Erythroblast (primary cell): ENCODE measurements at regions not wholly inside any gene's neighbourhood (a gene's known extent, or its start where the extent isn't known, plus 50 kb on each side); places are given as distances from the start of the nearest gene placed in this dataset.

Experiments used
- GATA1 ChIP-seq: IDR thresholded peaks from 2 replicates; pipeline ENCODE4 v1.6.1; 2011; ENCODE audit warnings: low read depth, mild to moderate bottlenecking, control low read depth, low read length, moderate library complexity
- POLR2A ChIP-seq: IDR thresholded peaks from 2 replicates; pipeline ENCODE4 v1.6.1; 2011; ENCODE audit warnings: mild to moderate bottlenecking, low read length

- TF ChIP-seq POLR2A (no peak), GATA1 (no peak)
These were observed 90.1 kb downstream of the OAT start for GRCh38 chr10:124328477-124329220.
